DND-41 (cell line): ENCODE measurements at regions not wholly inside any gene's neighbourhood (a gene's known extent, or its start where the extent isn't known, plus 50 kb on each side); places are given as distances from the start of the nearest gene placed in this dataset.
"Not testable (repeated sequence)": the region's sequence is repeated elsewhere in the genome, so short reads cannot be mapped to it uniquely, and the experiment has no call there.

Experiments used
- ATAC-seq: fragments of 200-7000 bp; cut with Tn5 transposase; 3 replicates; pipeline ENCODE4 v1.9.1; 2021; ENCODE audit warnings: low read depth; ENCODE audit not compliant: insufficient read depth
- DNase-seq: peaks from one replicate; pipeline ENCODE4 v3.0.0-alpha.2; 2020
- H2AFZ ChIP-seq: 2 replicates; pipeline ENCODE4 v1.6.0; 2012; ENCODE audit warnings: low read depth, low read length
- H3K27ac ChIP-seq: 2 replicates; pipeline ENCODE4 v1.5.1; 2012; ENCODE audit warnings: low read length, inconsistent platforms
- H3K27me3 ChIP-seq: fragments of 200-600 bp; sonication (generic); 2 replicates; pipeline ENCODE4 v1.6.0; 2012; ENCODE audit warnings: low read length, mild to moderate bottlenecking, inconsistent platforms; ENCODE audit not compliant: insufficient read depth, poor library complexity
- H3K36me3 ChIP-seq: 2 replicates; pipeline ENCODE4 v1.5.1; 2012; ENCODE audit warnings: low read length, inconsistent platforms; ENCODE audit not compliant: insufficient read depth
- H3K4me1 ChIP-seq: 2 replicates; pipeline ENCODE4 v1.5.1; 2012; ENCODE audit warnings: mild to moderate bottlenecking, low read length; ENCODE audit not compliant: insufficient read depth
- H3K4me2 ChIP-seq: 2 replicates; pipeline ENCODE4 v1.6.0; 2012; ENCODE audit warnings: mild to moderate bottlenecking, moderate library complexity, low read length, inconsistent platforms; ENCODE audit not compliant: insufficient read depth
- H3K4me3 ChIP-seq, 2 experiments: fragments of 200-600 bp in 1 of 2; shearing (Covaris generic) in 1 of 2; 2 replicates each; pipeline ENCODE4 v1.5.1; 2012 to 2016; ENCODE audit warnings: inconsistent platforms in 2 of 2, low read length in 2 of 2, mild to moderate bottlenecking in 2 of 2, low read depth in 1 of 2, moderate library complexity in 1 of 2
- H3K79me2 ChIP-seq: 2 replicates; pipeline ENCODE4 v1.6.0; 2012; ENCODE audit warnings: low read length, inconsistent platforms; ENCODE audit not compliant: insufficient read depth
- H3K9ac ChIP-seq: 2 replicates; pipeline ENCODE4 v1.6.0; 2012; ENCODE audit warnings: low read depth, mild to moderate bottlenecking, inconsistent platforms, low read length, moderate library complexity
- H3K9me3 ChIP-seq: 2 replicates; pipeline ENCODE4 v1.5.1; 2012; ENCODE audit warnings: low read length, moderate library complexity, mild to moderate bottlenecking, inconsistent platforms; ENCODE audit not compliant: insufficient read depth, severe bottlenecking
- H4K20me1 ChIP-seq: 2 replicates; pipeline ENCODE4 v1.6.0; 2012; ENCODE audit warnings: low read length; ENCODE audit not compliant: insufficient read depth
- EZH2 ChIP-seq: IDR thresholded peaks from 3 replicates; pipeline ENCODE4 v1.6.1; 2012; ENCODE audit warnings: borderline replicate concordance, low read depth, mild to moderate bottlenecking, moderate library complexity, low read length, inconsistent platforms; ENCODE audit not compliant: severe bottlenecking
- TF ChIP-seq, protein P1 (sequence below): IDR thresholded peaks from 2 replicates; pipeline ENCODE4 v1.5.1; 2012; ENCODE audit warnings: borderline replicate concordance, low read length, moderate library complexity, mild to moderate bottlenecking; ENCODE audit not compliant: poor library complexity, severe bottlenecking; ENCODE audit errors: extremely low read depth

DNA sequence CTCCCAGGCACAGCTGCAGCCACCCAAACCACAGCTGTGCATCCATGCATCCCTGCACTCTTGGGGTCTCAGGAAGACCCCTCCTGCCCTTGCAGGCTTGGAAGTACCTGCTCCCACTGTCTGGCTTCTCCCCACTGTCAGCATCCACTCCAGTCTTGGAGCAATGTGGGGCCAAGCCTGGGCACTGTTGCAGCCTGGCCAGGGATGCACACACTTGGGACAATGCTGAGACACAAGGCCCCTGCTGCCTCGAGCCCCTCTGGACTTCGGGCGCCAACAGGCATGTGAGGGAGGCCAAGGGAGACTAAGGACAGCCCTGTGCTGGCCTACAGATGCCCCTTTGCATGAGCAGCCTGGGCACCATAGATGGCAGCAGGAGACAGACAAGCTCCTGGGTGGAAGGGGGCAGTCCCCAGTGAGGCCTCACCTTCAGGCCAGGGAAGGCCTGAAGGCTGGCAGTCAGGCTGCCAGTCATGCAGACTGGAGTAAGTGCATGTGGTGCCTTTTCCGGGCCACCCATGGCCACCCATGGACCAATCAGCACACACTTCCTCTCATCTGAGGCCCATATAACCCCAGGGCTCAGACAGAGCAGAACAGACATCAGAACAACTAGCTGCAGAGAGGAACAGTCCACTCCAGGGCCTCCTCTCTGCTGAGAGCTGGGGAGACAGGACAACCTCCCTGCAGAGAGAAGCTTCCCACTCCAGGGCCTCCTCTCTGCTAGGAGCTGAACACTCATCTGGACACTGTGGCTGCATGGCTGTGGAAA lies 219.0 kb downstream of the VGLL3 start:
- H3K4me2 ChIP-seq: no peak overlapping the region
- TF ChIP-seq, protein P1, sequence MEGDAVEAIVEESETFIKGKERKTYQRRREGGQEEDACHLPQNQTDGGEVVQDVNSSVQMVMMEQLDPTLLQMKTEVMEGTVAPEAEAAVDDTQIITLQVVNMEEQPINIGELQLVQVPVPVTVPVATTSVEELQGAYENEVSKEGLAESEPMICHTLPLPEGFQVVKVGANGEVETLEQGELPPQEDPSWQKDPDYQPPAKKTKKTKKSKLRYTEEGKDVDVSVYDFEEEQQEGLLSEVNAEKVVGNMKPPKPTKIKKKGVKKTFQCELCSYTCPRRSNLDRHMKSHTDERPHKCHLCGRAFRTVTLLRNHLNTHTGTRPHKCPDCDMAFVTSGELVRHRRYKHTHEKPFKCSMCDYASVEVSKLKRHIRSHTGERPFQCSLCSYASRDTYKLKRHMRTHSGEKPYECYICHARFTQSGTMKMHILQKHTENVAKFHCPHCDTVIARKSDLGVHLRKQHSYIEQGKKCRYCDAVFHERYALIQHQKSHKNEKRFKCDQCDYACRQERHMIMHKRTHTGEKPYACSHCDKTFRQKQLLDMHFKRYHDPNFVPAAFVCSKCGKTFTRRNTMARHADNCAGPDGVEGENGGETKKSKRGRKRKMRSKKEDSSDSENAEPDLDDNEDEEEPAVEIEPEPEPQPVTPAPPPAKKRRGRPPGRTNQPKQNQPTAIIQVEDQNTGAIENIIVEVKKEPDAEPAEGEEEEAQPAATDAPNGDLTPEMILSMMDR: no peak
- no peak for TF ChIP-seq EZH2
- no peaks in the 10 kb centered on the region for H3K27me3 ChIP-seq
- no peaks in the 10 kb centered on the region for H4K20me1 ChIP-seq
- H3K9ac ChIP-seq: no peak overlapping the region
- no peak for DNase-seq
- H3K36me3 ChIP-seq: no peaks in the 10 kb centered on the region
- no peaks in the 10 kb centered on the region for H3K9me3 ChIP-seq
- H3K4me1 ChIP-seq: no peaks in the 10 kb centered on the region
- peak; percentile 57 for ATAC-seq
- H2AFZ ChIP-seq: no peak overlapping the region
- no peaks in the 10 kb centered on the region for H3K79me2 ChIP-seq
- no peak overlapping the region for H3K27ac ChIP-seq
- no peak overlapping the region for H3K4me3 ChIP-seq

DNA sequence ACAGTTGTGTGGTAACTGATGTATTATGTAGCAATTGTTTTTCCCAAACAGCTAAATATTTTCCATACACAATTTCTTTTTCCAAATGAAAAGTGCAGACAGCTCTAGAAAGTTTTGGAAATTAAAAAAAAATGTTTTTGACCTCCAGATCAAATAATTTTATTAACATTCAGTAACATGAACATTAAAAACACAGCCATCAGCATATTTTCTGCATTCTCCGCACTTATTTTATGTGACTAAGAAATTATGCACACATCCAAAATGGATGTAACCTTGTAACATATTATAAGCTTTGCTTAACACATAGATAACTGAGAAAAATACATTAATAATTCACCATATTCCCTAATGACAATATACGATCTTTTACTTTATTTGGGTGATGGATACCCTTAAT lies 224.6 kb downstream of the VGLL3 start:
- no peaks in the 10 kb centered on the region for H3K9me3 ChIP-seq
- H2AFZ ChIP-seq: no peak overlapping the region
- H4K20me1 ChIP-seq: no peaks in the 10 kb centered on the region
- TF ChIP-seq EZH2: no peak
- TF ChIP-seq, protein P1: no peak
- H3K4me1 ChIP-seq: no peaks in the 10 kb centered on the region
- no peak overlapping the region for H3K9ac ChIP-seq
- H3K36me3 ChIP-seq: no peaks in the 10 kb centered on the region
- no peaks in the 10 kb centered on the region for H3K27me3 ChIP-seq
- DNase-seq: no peak
- no peaks in the 10 kb centered on the region for H3K79me2 ChIP-seq
- H3K27ac ChIP-seq: no peak overlapping the region
- no peak overlapping the region for H3K4me2 ChIP-seq
- H3K4me3 ChIP-seq: no peak overlapping the region
- ATAC-seq: no peak

DNA sequence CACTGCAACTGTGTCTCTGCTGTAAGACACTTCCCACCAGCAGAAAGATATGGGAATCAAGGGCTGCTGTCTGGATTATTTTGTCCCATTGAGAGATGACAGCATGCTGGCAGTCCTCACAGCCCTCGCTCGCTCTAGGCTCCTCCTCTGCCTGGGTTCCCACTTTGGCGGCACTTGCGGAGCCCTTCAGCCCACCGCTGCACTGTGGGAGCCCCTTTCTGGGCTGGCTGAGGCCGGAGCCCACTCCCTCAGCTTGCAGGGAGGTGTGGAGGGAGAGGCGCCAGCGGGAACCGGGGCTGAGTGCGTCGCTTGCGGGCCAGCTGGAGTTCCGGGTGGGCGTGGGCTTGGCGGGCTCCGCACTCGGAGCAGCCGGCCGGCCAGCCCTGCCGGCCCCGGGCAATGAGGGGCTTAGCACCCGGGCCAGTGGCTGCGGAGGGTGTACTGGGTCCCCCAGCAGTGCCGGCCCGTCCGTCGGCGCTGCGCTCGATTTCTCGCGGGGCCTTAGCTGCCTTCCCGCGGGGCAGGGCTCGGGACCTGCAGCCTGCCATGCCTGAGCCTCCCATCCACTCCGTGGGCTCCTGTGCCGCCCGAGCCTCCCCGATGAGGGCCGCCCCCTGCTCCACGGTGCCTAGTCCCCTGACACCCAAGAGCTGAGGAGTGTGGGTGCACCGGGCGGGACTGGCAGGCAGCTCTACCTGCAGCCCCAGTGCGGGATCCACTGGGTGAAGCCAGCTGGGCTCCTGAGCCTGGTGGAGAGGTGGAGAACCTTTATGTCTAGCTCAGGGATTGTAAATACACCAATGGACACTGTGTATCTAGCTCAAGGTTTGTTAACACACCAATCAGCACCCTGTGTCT lies 233.4 kb downstream of the VGLL3 start:
- DNase-seq, H3K27ac ChIP-seq, ATAC-seq, H4K20me1 ChIP-seq, H3K79me2 ChIP-seq, H3K27me3 ChIP-seq, H3K4me1 ChIP-seq, H3K9me3 ChIP-seq, H2AFZ ChIP-seq, H3K4me2 ChIP-seq, H3K4me3 ChIP-seq, H3K36me3 ChIP-seq, H3K9ac ChIP-seq: not testable (repeated sequence)

DNA sequence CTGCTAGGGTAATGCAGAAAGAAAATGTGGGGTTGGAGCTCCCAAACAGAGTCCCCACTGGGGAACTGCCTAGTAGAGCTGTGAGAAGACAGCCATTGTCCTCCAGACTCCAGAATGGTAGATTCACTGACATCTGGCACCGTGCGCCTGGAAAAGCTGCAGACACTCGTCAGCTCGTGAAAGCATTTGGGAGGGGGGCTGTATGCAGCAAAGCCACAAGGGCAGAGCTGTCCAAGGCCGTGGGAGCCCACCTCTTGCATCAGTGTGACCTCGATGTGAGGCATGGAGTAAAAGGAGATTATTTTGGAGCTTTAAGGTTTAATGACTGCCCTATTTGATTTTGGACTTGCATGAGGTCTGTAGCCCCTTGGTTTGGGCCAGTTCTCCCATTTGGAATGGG lies 242.9 kb downstream of the VGLL3 start:
- Histone ChIP-seq H3K27ac (no peak overlapping the region), H4K20me1 (no peaks in the 10 kb centered on the region), H3K27me3 (no peaks in the 10 kb centered on the region), H3K4me3 (no peak overlapping the region), H3K36me3 (no peaks in the 10 kb centered on the region), H3K9ac (no peak overlapping the region), H2AFZ (no peak overlapping the region), H3K79me2 (no peaks in the 10 kb centered on the region), H3K4me2 (no peak overlapping the region), H3K4me1 (no peaks in the 10 kb centered on the region), H3K9me3 (no peaks in the 10 kb centered on the region)
- ATAC-seq (no peak), DNase-seq (no peak)
- TF ChIP-seq EZH2: no peak
- TF ChIP-seq, protein P1: no peak
